ENCODE measurements at regions not wholly inside any gene's neighbourhood (a gene's known extent, or its start where the extent isn't known, plus 50 kb on each side); places are given as distances from the start of the nearest gene placed in this dataset.

- TF ChIP-seq REST (IDR thresholded peaks at IDR 0.05; ENCODE audit: insufficient replicate concordance, low read depth), result no peak
- no peak for TF ChIP-seq GABPA (IDR thresholded peaks at IDR 0.05; ENCODE audit: low read depth)
- TF ChIP-seq CTCF (IDR thresholded peaks at IDR 0.05; ENCODE audit: insufficient read depth, low read length), result no peak
- no peak for TF ChIP-seq SPI1 (IDR thresholded peaks at IDR 0.05; ENCODE audit: borderline replicate concordance, low read depth)
- TF ChIP-seq POLR2AphosphoS5 (IDR thresholded peaks at IDR 0.05; ENCODE audit: low read depth), result no peak
These were observed 133.1 kb upstream of the NUDT7 start for GRCh38 chr16:77589071-77589765.

Data from HL-60 (cell line).